Inferior parietal cortex (tissue), 1 donor: ENCODE measurements at regions not wholly inside any gene's neighbourhood (a gene's known extent, or its start where the extent isn't known, plus 50 kb on each side); places are given as distances from the start of the nearest gene placed in this dataset.

Experiments used
- DNase-seq: peaks from one replicate; pipeline ENCODE4 v3.0.0-alpha.2; 2016; ENCODE audit errors: extremely low spot score

- no peak for DNase-seq
These were observed 60.3 kb upstream of the GREM2 start for GRCh38 chr1:240672132-240672811.

DNA sequence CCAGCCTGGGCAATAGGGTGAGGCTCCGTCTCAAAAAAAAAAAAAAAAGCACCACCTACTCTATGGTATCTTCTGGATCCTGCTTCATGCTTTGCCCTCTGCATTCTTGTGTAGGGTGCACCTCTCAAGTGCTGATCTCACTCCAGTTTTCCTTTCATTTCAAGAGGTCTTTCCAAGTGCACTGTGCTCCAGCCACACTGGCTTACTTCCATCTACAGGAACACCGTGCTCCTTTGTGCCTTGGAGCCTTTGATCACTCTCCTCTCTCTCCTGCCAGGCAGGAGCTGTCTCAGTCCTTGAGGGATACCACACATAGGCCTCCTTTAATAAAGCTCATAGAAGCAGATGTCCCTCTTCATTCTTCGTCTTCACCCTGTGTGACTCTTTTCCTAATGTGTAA lies 55.4 kb upstream of the GREM2 start:
- DNase-seq = no peak

DNA sequence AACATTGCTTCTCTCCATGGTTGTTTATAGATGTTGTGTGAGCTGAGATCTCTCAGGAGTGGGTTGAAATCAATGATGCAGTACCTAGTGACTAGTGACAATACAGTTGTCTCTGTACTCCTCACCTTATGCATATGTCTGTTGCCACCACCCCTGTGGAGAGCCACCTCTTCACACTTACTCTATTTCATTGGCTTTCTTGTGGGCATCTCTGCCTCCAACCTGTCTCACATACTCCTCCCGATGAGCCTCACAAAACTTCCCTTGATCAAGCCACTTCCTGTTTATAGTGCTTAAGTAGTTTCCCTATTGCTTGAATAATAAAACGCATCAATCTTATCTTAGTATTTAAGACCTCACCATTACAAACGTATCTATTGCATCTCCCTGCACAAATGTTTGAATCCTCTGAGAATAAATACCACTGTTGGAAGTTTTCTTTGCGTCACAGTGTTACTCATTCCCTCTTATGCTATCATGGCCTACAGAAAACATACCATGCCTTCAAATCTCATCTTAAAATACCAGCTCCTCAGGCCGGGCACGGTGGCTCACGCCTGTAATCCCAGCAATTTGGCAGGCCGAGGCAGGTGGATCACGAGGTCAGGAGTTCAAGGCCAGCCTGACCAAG lies 54.7 kb upstream of the GREM2 start:
- no peak for DNase-seq

GRCh38 chr1:240663169-240663879 lies 51.4 kb upstream of the GREM2 start:
- no peak for DNase-seq
